ENCODE measurements at regions not wholly inside any gene's neighbourhood (a gene's known extent, or its start where the extent isn't known, plus 50 kb on each side); places are given as distances from the start of the nearest gene placed in this dataset.

GRCh38 chr3:189049458-189050236 lies 122.1 kb upstream of the TPRG1 start:
- no peak for DNase-seq

GRCh38 chr3:189053322-189053721 lies 118.4 kb upstream of the TPRG1 start:
- DNase-seq = no peak

- no peak for DNase-seq
Observed at GRCh38 chr3:189056646-189057335, 115.0 kb upstream of the TPRG1 start.

GRCh38 chr3:189057369-189057768 lies 114.4 kb upstream of the TPRG1 start:
- DNase-seq = no peak

- no peak for DNase-seq
Observed at GRCh38 chr3:189058071-189058470, 113.7 kb upstream of the TPRG1 start.

- no peak for DNase-seq
Observed at GRCh38 chr3:189070965-189071364, 100.8 kb upstream of the TPRG1 start.

GRCh38 chr3:189071446-189071845 lies 100.3 kb upstream of the TPRG1 start:
- DNase-seq = no peak

GRCh38 chr3:189076449-189076848 lies 95.3 kb upstream of the TPRG1 start:
- DNase-seq = no peak

- no peak for DNase-seq
Observed at GRCh38 chr3:189080745-189081144, 91.0 kb upstream of the TPRG1 start.

GRCh38 chr3:189082666-189083427 lies 88.9 kb upstream of the TPRG1 start:
- no peak for DNase-seq

- DNase-seq = no peak
Observed at GRCh38 chr3:189084620-189085019, 87.2 kb upstream of the TPRG1 start.

- no peak for DNase-seq
Observed at GRCh38 chr3:189092547-189092946, 79.2 kb upstream of the TPRG1 start.

- DNase-seq = no peak
Observed at GRCh38 chr3:189094539-189094938, 77.2 kb upstream of the TPRG1 start.

GRCh38 chr3:189096092-189096491 lies 75.7 kb upstream of the TPRG1 start:
- no peak for DNase-seq

GRCh38 chr3:189099031-189099471 lies 72.7 kb upstream of the TPRG1 start:
- no peak for DNase-seq

GRCh38 chr3:189099505-189100290 lies 72.1 kb upstream of the TPRG1 start:
- DNase-seq = no peak

- DNase-seq = no peak
Observed at GRCh38 chr3:189100866-189101265, 70.9 kb upstream of the TPRG1 start.

GRCh38 chr3:189101594-189101993 lies 70.2 kb upstream of the TPRG1 start:
- DNase-seq = no peak

GRCh38 chr3:189103208-189103607 lies 68.6 kb upstream of the TPRG1 start:
- no peak for DNase-seq

GRCh38 chr3:189108067-189108466 lies 63.7 kb upstream of the TPRG1 start:
- no peak for DNase-seq

- DNase-seq = no peak
Observed at GRCh38 chr3:189108735-189109134, 63.0 kb upstream of the TPRG1 start.

GRCh38 chr3:189109145-189109544 lies 62.6 kb upstream of the TPRG1 start:
- DNase-seq = no peak

- no peak for DNase-seq
Observed at GRCh38 chr3:189117087-189117486, 54.7 kb upstream of the TPRG1 start.
